PFSK-1 (cell line): ENCODE measurements at regions not wholly inside any gene's neighbourhood (a gene's known extent, or its start where the extent isn't known, plus 50 kb on each side); places are given as distances from the start of the nearest gene placed in this dataset.

Experiments used
- FOXP2 ChIP-seq: optimal IDR thresholded peaks from 2 replicates; pipeline ENCODE3; 2011; ENCODE audit warnings: borderline replicate concordance, control low read depth, inconsistent platforms; ENCODE audit not compliant: insufficient read depth; ENCODE audit errors: extremely low read length, extremely low read depth
- POLR2AphosphoS5 ChIP-seq: IDR thresholded peaks from 2 replicates; pipeline ENCODE4 v1.6.1; 2012; ENCODE audit warnings: low read depth, mild to moderate bottlenecking, control low read depth, low read length, moderate library complexity
- REST ChIP-seq, 2 experiments: IDR thresholded peaks; 2 replicates each; pipeline versions ENCODE4 v1.6.1 to v1.8.0; 2011 to 2012; ENCODE audit warnings: low read depth in 2 of 2, low read length in 2 of 2, control low read depth in 1 of 2, inconsistent platforms in 1 of 2, mild to moderate bottlenecking in 1 of 2, moderate library complexity in 1 of 2; ENCODE audit not compliant: insufficient read depth in 1 of 2
- SIN3A ChIP-seq: IDR thresholded peaks from 2 replicates; pipeline ENCODE4 v1.6.1; 2012; ENCODE audit warnings: mild to moderate bottlenecking, low read length, moderate library complexity, borderline replicate concordance; ENCODE audit not compliant: insufficient read depth
- TAF1 ChIP-seq: IDR thresholded peaks from 2 replicates; pipeline ENCODE4 v1.6.1; 2012; ENCODE audit warnings: low read length, control low read depth, borderline replicate concordance; ENCODE audit not compliant: insufficient read depth

- TF ChIP-seq REST (IDR thresholded peaks at IDR 0.05; ENCODE audit: insufficient read depth in 1 of 2, low read depth in 2 of 2, low read length in 2 of 2) (no peak), TAF1 (no peak), POLR2AphosphoS5 (no peak), SIN3A (no peak), FOXP2 (no peak)
Measured at GRCh38 chr6:147653631-147654030, 145.1 kb downstream of the SAMD5 start.

GRCh38 chr6:147654103-147654845 lies 145.8 kb downstream of the SAMD5 start:
- TF ChIP-seq SIN3A (no peak), FOXP2 (no peak), POLR2AphosphoS5 (no peak), TAF1 (no peak), REST (IDR thresholded peaks at IDR 0.05; ENCODE audit: insufficient read depth in 1 of 2, low read depth in 2 of 2, low read length in 2 of 2) (no peak)

GRCh38 chr6:147660334-147661311 lies 152.1 kb downstream of the SAMD5 start:
- TF ChIP-seq POLR2AphosphoS5 (no peak), FOXP2 (no peak), SIN3A (no peak), TAF1 (no peak), REST (IDR thresholded peaks at IDR 0.05; ENCODE audit: insufficient read depth in 1 of 2, low read depth in 2 of 2, low read length in 2 of 2) (no peak)

GRCh38 chr6:147662646-147663045 lies 154.2 kb downstream of the SAMD5 start:
- TF ChIP-seq TAF1 (no peak), REST (IDR thresholded peaks at IDR 0.05; ENCODE audit: insufficient read depth in 1 of 2, low read depth in 2 of 2, low read length in 2 of 2) (no peak), FOXP2 (no peak), POLR2AphosphoS5 (no peak), SIN3A (no peak)
